ENCODE measurements at regions not wholly inside any gene's neighbourhood (a gene's known extent, or its start where the extent isn't known, plus 50 kb on each side); places are given as distances from the start of the nearest gene placed in this dataset.

GRCh38 chr18:57961411-57961810, 82.6 kb upstream of the NEDD4L start:
- TF ChIP-seq SMC3 (IDR thresholded peaks at IDR 0.05; ENCODE audit: low read depth, low read length), result no peak
- TF ChIP-seq POLR2A (IDR thresholded peaks at IDR 0.05; ENCODE audit: low read depth, low read length), result no peak
- TF ChIP-seq CTCF (conservative IDR thresholded peaks at IDR 0.05; ENCODE audit: low read depth, low read length), result no peak
- TF ChIP-seq RAD21 (IDR thresholded peaks at IDR 0.05; ENCODE audit: low read length), result no peak
- TF ChIP-seq USF2 (IDR thresholded peaks at IDR 0.05; ENCODE audit: low read depth, low read length), result no peak
- no peak for TF ChIP-seq FOS (IDR thresholded peaks at IDR 0.05; ENCODE audit: low read depth, low read length)
- TF ChIP-seq MAZ (IDR thresholded peaks at IDR 0.05; ENCODE audit: borderline replicate concordance, low read depth, low read length), result no peak
- no peak for TF ChIP-seq MAFK (IDR thresholded peaks at IDR 0.05; ENCODE audit: low read depth, low read length)

All from IMR-90 (cell line).